K562 (cell line): ENCODE measurements at regions not wholly inside any gene's neighbourhood (a gene's known extent, or its start where the extent isn't known, plus 50 kb on each side); places are given as distances from the start of the nearest gene placed in this dataset.
A peak's percentile ranks its signal among the peaks of the same experiment; 100 is the strongest.

Experiments
- ARHGAP35 ChIP-seq: fragments of 450-650 bp; IDR thresholded peaks from 2 replicates; pipeline ENCODE4 v1.6.1; 2018; ENCODE audit not compliant: partially characterized antibody
- BHLHE40 ChIP-seq: IDR thresholded peaks from 2 replicates; pipeline ENCODE4 v1.6.1; 2011; ENCODE audit warnings: low read length, improper control_type of control experiment
- CBFA2T3 ChIP-seq: fragments of 450-650 bp; IDR thresholded peaks from 2 replicates; pipeline ENCODE4 v1.6.1; 2017
- CREM ChIP-seq: IDR thresholded peaks from 2 replicates; pipeline ENCODE4 v1.6.1; 2014; ENCODE audit warnings: antibody characterized with exemption, low read depth
- CTBP1 ChIP-seq: fragments of 450-650 bp; IDR thresholded peaks from 2 replicates; pipeline ENCODE4 v1.6.1; 2016; ENCODE audit warnings: borderline replicate concordance
- FOXM1 ChIP-seq, 2 experiments: fragments of 450-650 bp in 1 of 2; sonication (generic) in 1 of 2; formaldehyde crosslinking in 1 of 2; IDR thresholded peaks; 2 replicates each; pipeline versions ENCODE4 v1.6.1 to v1.9.0; 2017 to 2022; ENCODE audit warnings: low read depth in 2 of 2, mild to moderate bottlenecking in 2 of 2, missing genetic modification reagents in 1 of 2, moderate library complexity in 1 of 2
- HDAC6 ChIP-seq: IDR thresholded peaks from 2 replicates; pipeline ENCODE4 v1.6.1; 2012; ENCODE audit warnings: low read depth, mild to moderate bottlenecking, control low read depth, inconsistent platforms, low read length, moderate library complexity
- HNRNPH1 ChIP-seq: fragments of 200-400 bp; formaldehyde crosslinking; optimal IDR thresholded peaks from 2 replicates; pipeline ENCODE3; 2017; ENCODE audit warnings: low read depth, mild to moderate bottlenecking, low read length, moderate library complexity
- NFYB ChIP-seq: IDR thresholded peaks from 2 replicates; pipeline ENCODE4 v1.6.1; 2011; ENCODE audit warnings: mild to moderate bottlenecking, moderate library complexity; ENCODE audit not compliant: insufficient read length; ENCODE audit errors: extremely low read depth
- NR3C1 ChIP-seq: sonication (generic); formaldehyde crosslinking; IDR thresholded peaks from 2 replicates; pipeline ENCODE4 v1.8.1; 2022; ENCODE audit warnings: missing genetic modification reagents
- POU5F1 ChIP-seq: fragments of 150-350 bp; IDR thresholded peaks from 2 replicates; pipeline ENCODE4 v1.6.1; 2014; ENCODE audit warnings: borderline replicate concordance, low read length, low read depth, mild to moderate bottlenecking; ENCODE audit not compliant: partially characterized antibody
- RBFOX2 ChIP-seq: fragments of 200-400 bp; formaldehyde crosslinking; IDR thresholded peaks from 2 replicates; pipeline ENCODE4 v1.6.1; 2017; ENCODE audit warnings: low read depth, mild to moderate bottlenecking, low read length, moderate library complexity
- TSC22D4 ChIP-seq: fragments of 450-650 bp; IDR thresholded peaks from 2 replicates; pipeline ENCODE4 v1.6.1; 2016; ENCODE audit warnings: missing genetic modification characterization, missing biosample characterization, control low read depth
- ZNF592 ChIP-seq: fragments of 450-650 bp; IDR thresholded peaks from 2 replicates; pipeline ENCODE4 v1.6.1; 2017; ENCODE audit warnings: antibody characterized with exemption, mild to moderate bottlenecking
- ZNF740 ChIP-seq, 3 experiments: fragments of 200-800 bp in 1 of 3; sonication (Bioruptor generic) in 1 of 3; sonication (generic) in 1 of 3; formaldehyde crosslinking in 1 of 3; IDR thresholded peaks; 2 replicates each; pipeline versions ENCODE4 v1.6.1 to v1.8.0; 2016 to 2022; ENCODE audit warnings: mild to moderate bottlenecking in 2 of 3, missing compliant biosample characterization in 2 of 3, missing genetic modification characterization in 2 of 3, missing genetic modification reagents in 1 of 3
- ZNF75A ChIP-seq: fragments of 450-650 bp; formaldehyde crosslinking; IDR thresholded peaks from 2 replicates; pipeline ENCODE4 v1.4.0; 2020; ENCODE audit warnings: mild to moderate bottlenecking

GRCh38 chr16:85562093-85562786 is 50.9 kb upstream of the GSE1 start (continued):
- no peak for TF ChIP-seq NFYB
- no peak for TF ChIP-seq TSC22D4 (tag)
- no peak for TF ChIP-seq HNRNPH1
- TF ChIP-seq ARHGAP35 = no peak
- 0 out of 2 replicates have a peak, but pooled peaks have one; percentile 2 for TF ChIP-seq RBFOX2
- TF ChIP-seq CBFA2T3 = no peak
- 0 out of 2 replicates have a peak, but pooled peaks have one; percentile 34 for TF ChIP-seq ZNF740 (CRISPR knock-in tag; IDR thresholded peaks at IDR 0.05)
- 0 out of 4 replicates have a peak, but pooled peaks of 1 of the 2 experiments have one; percentile 38 for TF ChIP-seq ZNF740 (tag; IDR thresholded peaks at IDR 0.05)
- TF ChIP-seq BHLHE40 = no peak
- no peak for TF ChIP-seq FOXM1 (IDR thresholded peaks at IDR 0.05; ENCODE audit: low read depth)
- no peak for TF ChIP-seq FOXM1 (CRISPR knock-in tag; IDR thresholded peaks at IDR 0.05; ENCODE audit: low read depth)
- TF ChIP-seq ZNF75A = no peak
- no peak for TF ChIP-seq CTBP1
- TF ChIP-seq POU5F1 = no peak
- no peak for TF ChIP-seq HDAC6
- no peak for TF ChIP-seq NR3C1
- TF ChIP-seq ZNF592 = no peak
- TF ChIP-seq CREM = no peak
